Esophagus squamous epithelium (tissue), 4 donors: ENCODE measurements at regions not wholly inside any gene's neighbourhood (a gene's known extent, or its start where the extent isn't known, plus 50 kb on each side); places are given as distances from the start of the nearest gene placed in this dataset.

ENCODE experiments used
- POLR2A ChIP-seq, 4 donors: fragments of 450-650 bp; IDR thresholded peaks; one replicate each; pipeline ENCODE4 v1.6.1; 2017; ENCODE audit warnings: antibody characterized with exemption in 4 of 4, mild to moderate bottlenecking in 4 of 4, moderate library complexity in 3 of 4
- TF ChIP-seq, protein P1 (sequence below), 6 experiments: fragments of 450-650 bp in 4 of 6; fragments of 200-600 bp in 2 of 6; sonication (generic) in 2 of 6; IDR thresholded peaks; one replicate each; pipeline ENCODE4 v1.5.1; 2016 to 2019; ENCODE audit warnings: antibody characterized with exemption in 6 of 6, mild to moderate bottlenecking in 4 of 6, moderate library complexity in 4 of 6

DNA sequence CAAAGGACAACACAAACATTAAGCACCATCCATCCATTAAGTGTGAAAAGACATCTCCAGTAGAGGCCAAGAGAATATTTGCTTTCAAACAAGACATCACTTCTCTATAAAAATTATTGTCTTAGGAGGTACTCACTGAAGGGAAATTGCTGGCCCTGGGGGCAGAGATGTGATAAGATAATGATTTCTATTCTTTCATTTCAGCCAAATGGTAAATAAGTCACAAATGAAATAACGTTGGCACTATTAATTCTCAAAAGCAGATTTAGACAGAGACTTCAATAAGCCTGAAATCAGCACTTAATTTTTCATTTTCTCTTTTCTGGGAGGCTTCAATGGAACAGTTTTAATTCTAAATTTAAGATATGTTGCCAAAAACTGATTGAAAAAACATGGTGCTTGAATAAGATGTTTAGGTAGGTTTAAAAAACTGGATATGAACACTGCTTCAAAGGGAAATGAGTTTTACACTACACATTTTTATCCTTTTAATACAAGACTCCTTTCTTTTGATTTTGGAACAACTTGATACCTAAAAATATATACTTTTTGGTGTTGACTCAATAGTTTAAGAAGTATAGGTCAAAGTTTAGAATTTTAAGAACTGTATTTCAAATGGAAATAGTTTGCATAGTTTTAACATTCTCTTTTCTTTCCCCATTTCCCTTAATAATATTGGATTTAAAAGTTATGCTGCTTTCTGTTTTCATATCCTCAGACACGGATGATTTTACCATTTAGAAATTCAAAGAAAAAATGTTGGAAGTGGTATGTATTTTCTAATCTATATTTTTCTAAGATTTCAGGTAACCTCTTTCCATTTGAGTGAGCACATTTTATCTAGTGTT lies 204.0 kb downstream of the AHR start:
- no peak for TF ChIP-seq POLR2A (IDR thresholded peaks at IDR 0.05)
- TF ChIP-seq, protein P1, sequence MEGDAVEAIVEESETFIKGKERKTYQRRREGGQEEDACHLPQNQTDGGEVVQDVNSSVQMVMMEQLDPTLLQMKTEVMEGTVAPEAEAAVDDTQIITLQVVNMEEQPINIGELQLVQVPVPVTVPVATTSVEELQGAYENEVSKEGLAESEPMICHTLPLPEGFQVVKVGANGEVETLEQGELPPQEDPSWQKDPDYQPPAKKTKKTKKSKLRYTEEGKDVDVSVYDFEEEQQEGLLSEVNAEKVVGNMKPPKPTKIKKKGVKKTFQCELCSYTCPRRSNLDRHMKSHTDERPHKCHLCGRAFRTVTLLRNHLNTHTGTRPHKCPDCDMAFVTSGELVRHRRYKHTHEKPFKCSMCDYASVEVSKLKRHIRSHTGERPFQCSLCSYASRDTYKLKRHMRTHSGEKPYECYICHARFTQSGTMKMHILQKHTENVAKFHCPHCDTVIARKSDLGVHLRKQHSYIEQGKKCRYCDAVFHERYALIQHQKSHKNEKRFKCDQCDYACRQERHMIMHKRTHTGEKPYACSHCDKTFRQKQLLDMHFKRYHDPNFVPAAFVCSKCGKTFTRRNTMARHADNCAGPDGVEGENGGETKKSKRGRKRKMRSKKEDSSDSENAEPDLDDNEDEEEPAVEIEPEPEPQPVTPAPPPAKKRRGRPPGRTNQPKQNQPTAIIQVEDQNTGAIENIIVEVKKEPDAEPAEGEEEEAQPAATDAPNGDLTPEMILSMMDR (IDR thresholded peaks at IDR 0.05) = no peak
